ENCODE measurements at regions not wholly inside any gene's neighbourhood (a gene's known extent, or its start where the extent isn't known, plus 50 kb on each side); places are given as distances from the start of the nearest gene placed in this dataset.

- TF ChIP-seq CTCF (conservative IDR thresholded peaks at IDR 0.05) (no peak), EZH2 (IDR thresholded peaks at IDR 0.05; ENCODE audit: low read depth) (no peak)
Observed at GRCh38 chr2:136057023-136057801, 60.7 kb downstream of the CXCR4 start.

Data from PC-9 (cell line).